Right lobe of liver (tissue), 6 donors: ENCODE measurements at regions not wholly inside any gene's neighbourhood (a gene's known extent, or its start where the extent isn't known, plus 50 kb on each side); places are given as distances from the start of the nearest gene placed in this dataset.

Experiments
- ATAC-seq, 4 donors: fragments of 200-7000 bp; cut with Tn5 transposase; one replicate each; pipeline ENCODE4 v1.9.1; 2020; ENCODE audit warnings: mild to moderate bottlenecking in 4 of 4, moderate library complexity in 4 of 4
- DNase-seq, 3 donors: peaks; one replicate each; pipeline ENCODE4 v3.0.0-alpha.2; 2020
- H3K27ac ChIP-seq, 3 donors: fragments of 200-600 bp; one replicate each; pipeline ENCODE4 v1.8.0; 2022
- H3K27me3 ChIP-seq, 2 donors: fragments of 200-600 bp; one replicate each; pipeline ENCODE4 v1.8.0; 2022
- H3K36me3 ChIP-seq, 4 donors: fragments of 200-600 bp; sonication (generic) in 1 of 4; one replicate each; pipeline versions ENCODE4 v1.5.1 to v1.8.0; 2017 to 2022; ENCODE audit warnings: control low read depth in 1 of 4
- H3K4me1 ChIP-seq, 4 donors: fragments of 200-600 bp; sonication (generic) in 1 of 4; one replicate each; pipeline versions ENCODE4 v1.5.1 to v1.8.0; 2017 to 2022; ENCODE audit warnings: control low read depth in 1 of 4
- H3K4me3 ChIP-seq, 3 donors: fragments of 200-600 bp; one replicate each; pipeline ENCODE4 v1.8.0; 2022
- H3K9me3 ChIP-seq, 4 donors: fragments of 200-600 bp; sonication (generic) in 1 of 4; one replicate each; pipeline versions ENCODE4 v1.5.1 to v1.8.0; 2017 to 2022; ENCODE audit warnings: control low read depth in 1 of 4
- POLR2A ChIP-seq: fragments of 450-650 bp; IDR thresholded peaks from one replicate; pipeline ENCODE4 v1.6.1; 2017; ENCODE audit warnings: antibody characterized with exemption, mild to moderate bottlenecking
- WGBS: methylation state at CpG from one replicate; pipeline ENCODE4 v1.1.6; 2018; ENCODE audit warnings: low coverage, low lambda C conversion rate; ENCODE audit not compliant: insufficient coverage; ENCODE audit errors: missing lambda C conversion rate; 5-methylcytosine and 5-hydroxymethylcytosine counted together
- intact Hi-C, 2 donors: fragments of 100-400 bp; cut with DNase I; formaldehyde crosslinking; loops; one replicate each; pipeline versions ENCODE4 v1.11.2 to v1.14.1; 2022
- TF ChIP-seq, protein P1 (sequence below), 4 donors: fragments of 200-600 bp in 3 of 4; fragments of 450-650 bp in 1 of 4; IDR thresholded peaks; one replicate each; pipeline versions ENCODE4 v1.5.1 to v1.8.0; 2016 to 2022; ENCODE audit warnings: antibody characterized with exemption in 4 of 4, mild to moderate bottlenecking in 2 of 4
- donor health status: DM: no; HTN: yes; CAD: no.
- donor health status: DM: no; HTN: no; CAD: no.
- donor health status: DM: no; HTN: no; CAD: no.
- donor health status: DM: no; HTN: yes; CAD: no.
- donor health status: DM: no; HTN: yes; CAD: no.

DNA sequence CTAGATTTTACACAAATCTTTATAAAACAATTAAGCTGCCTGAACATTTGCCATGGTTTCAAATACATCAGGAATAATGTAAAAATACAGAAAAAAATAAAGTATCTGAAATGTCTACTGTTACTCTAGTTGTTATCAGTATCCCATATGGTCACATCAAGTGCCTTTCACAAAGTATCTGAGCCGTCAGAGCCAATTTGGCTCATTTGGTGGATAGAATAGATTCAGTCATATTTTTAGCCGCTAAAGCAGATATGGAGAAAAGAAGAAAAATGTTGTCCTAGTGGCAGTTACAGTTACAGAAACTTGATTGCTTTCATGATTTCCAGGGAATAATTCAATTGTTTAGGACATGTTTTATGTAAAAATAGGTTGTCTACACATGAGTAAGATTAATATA, 641.1 kb downstream of the RAPGEF2 start:
- Histone ChIP-seq H3K27me3 (no peaks in the 10 kb centered on the region), H3K9me3 (no peaks in the 10 kb centered on the region), H3K36me3 (no peaks in the 10 kb centered on the region), H3K4me1 (no peaks in the 10 kb centered on the region), H3K27ac (no peak overlapping the region), H3K4me3 (no peak overlapping the region)
- intact Hi-C loops, result no loop called here
- ATAC-seq (no peak), DNase-seq (no peak)
- WGBS, result 25% methylated on average over 2 of the region's 2 CpGs
- TF ChIP-seq, protein P1, sequence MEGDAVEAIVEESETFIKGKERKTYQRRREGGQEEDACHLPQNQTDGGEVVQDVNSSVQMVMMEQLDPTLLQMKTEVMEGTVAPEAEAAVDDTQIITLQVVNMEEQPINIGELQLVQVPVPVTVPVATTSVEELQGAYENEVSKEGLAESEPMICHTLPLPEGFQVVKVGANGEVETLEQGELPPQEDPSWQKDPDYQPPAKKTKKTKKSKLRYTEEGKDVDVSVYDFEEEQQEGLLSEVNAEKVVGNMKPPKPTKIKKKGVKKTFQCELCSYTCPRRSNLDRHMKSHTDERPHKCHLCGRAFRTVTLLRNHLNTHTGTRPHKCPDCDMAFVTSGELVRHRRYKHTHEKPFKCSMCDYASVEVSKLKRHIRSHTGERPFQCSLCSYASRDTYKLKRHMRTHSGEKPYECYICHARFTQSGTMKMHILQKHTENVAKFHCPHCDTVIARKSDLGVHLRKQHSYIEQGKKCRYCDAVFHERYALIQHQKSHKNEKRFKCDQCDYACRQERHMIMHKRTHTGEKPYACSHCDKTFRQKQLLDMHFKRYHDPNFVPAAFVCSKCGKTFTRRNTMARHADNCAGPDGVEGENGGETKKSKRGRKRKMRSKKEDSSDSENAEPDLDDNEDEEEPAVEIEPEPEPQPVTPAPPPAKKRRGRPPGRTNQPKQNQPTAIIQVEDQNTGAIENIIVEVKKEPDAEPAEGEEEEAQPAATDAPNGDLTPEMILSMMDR (IDR thresholded peaks at IDR 0.05), result no peak
- TF ChIP-seq POLR2A, result no peak

- no peaks in the 10 kb centered on the region for H3K9me3 ChIP-seq
- H3K4me1 ChIP-seq, result no peaks in the 10 kb centered on the region
- H3K36me3 ChIP-seq, result no peaks in the 10 kb centered on the region
- TF ChIP-seq, protein P1 (IDR thresholded peaks at IDR 0.05), result no peak
- TF ChIP-seq POLR2A, result no peak
- no peak overlapping the region for H3K4me3 ChIP-seq
- intact Hi-C loops, result no loop called here
- WGBS, result no CpG with 5 or more reads among the region's 3 CpGs
- ATAC-seq (peak in 1 of 4 donors; percentile 33), DNase-seq (no peak)
- H3K27me3 ChIP-seq, result no peaks in the 10 kb centered on the region
- H3K27ac ChIP-seq, result no peak overlapping the region
Measured at GRCh38 chr4:159747983-159748382, 645.1 kb downstream of the RAPGEF2 start.

DNA sequence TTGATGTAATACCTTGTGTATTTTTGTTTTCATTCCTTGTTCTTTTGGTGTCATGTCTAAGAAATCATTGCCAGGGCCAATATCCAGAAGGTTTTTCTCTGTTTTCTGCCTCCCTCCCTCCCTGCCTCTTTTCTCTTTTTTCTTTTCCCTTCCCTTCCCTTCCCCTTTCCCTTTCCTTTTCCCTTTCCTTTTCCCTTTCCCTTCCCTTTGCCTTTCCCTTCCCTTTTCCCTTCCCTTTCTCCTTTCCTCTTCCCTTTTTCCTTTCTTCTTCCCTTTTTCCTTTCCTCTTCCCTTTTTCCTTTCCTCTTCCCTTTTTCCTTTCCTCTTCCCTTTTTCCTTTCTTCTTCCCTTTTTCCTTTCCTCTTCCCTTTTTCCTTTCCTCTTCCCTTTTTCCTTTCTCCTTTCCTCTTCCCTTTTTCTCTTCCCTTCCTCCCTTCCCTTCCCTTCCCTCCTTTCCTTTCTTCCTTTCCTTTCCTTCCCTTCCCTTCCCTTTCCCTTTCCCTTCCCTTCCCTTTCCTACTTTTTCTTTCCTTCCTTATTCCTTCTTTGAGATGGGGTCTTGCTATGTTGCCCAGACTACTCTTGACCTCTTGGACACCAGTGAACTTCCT, 646.1 kb downstream of the RAPGEF2 start:
- no peak for DNase-seq
- Histone ChIP-seq H3K27ac (no peak overlapping the region), H3K4me3 (no peak overlapping the region), H3K27me3 (no peaks in the 10 kb centered on the region), H3K36me3 (no peaks in the 10 kb centered on the region), H3K9me3 (no peaks in the 10 kb centered on the region), H3K4me1 (no peaks in the 10 kb centered on the region)
- no peak for ATAC-seq
- intact Hi-C loops, result no loop called here
- TF ChIP-seq, protein P1 (IDR thresholded peaks at IDR 0.05), result no peak
- TF ChIP-seq POLR2A, result no peak

- TF ChIP-seq POLR2A, result no peak
- TF ChIP-seq, protein P1 (IDR thresholded peaks at IDR 0.05), result no peak
- intact Hi-C loops, result no loop called here
- no peak overlapping the region for H3K27ac ChIP-seq
- no peak for DNase-seq
- H3K4me3 ChIP-seq, result no peak overlapping the region
- WGBS, result 33% methylated on average over 2 of the region's 2 CpGs
- H3K9me3 ChIP-seq, result no peaks in the 10 kb centered on the region
- no peak for ATAC-seq
- no peaks in the 10 kb centered on the region for H3K36me3 ChIP-seq
- H3K4me1 ChIP-seq, result no peaks in the 10 kb centered on the region
- H3K27me3 ChIP-seq, result no peaks in the 10 kb centered on the region
Measured at GRCh38 chr4:159757499-159757898, 654.6 kb downstream of the RAPGEF2 start.

- DNase-seq (no peak), ATAC-seq (peak; percentile 46 to 79 (median 64))
- Histone ChIP-seq H3K4me3 (no peak overlapping the region), H3K27me3 (no peaks in the 10 kb centered on the region), H3K27ac (no peak overlapping the region), H3K9me3 (no peaks in the 10 kb centered on the region), H3K36me3 (no peaks in the 10 kb centered on the region), H3K4me1 (no peaks in the 10 kb centered on the region)
- WGBS, result 9% methylated on average over 1 of the region's 1 CpG
- intact Hi-C loops, result no loop called here
- TF ChIP-seq, protein P1 (IDR thresholded peaks at IDR 0.05), result no peak
Measured at GRCh38 chr4:159758061-159758460, 655.2 kb downstream of the RAPGEF2 start.
